WTC11 (cell line): ENCODE measurements at regions not wholly inside any gene's neighbourhood (a gene's known extent, or its start where the extent isn't known, plus 50 kb on each side); places are given as distances from the start of the nearest gene placed in this dataset.

ENCODE experiments used
- CBFB ChIP-seq: sonication (generic); formaldehyde crosslinking; IDR thresholded peaks from 2 replicates; pipeline ENCODE4 v1.8.1; 2022; ENCODE audit warnings: mild to moderate bottlenecking, low read depth, missing genetic modification reagents
- CDX4 ChIP-seq: fragments of 250-450 bp; sonication (Bioruptor Pico); IDR thresholded peaks from 2 replicates; pipeline ENCODE4 v1.9.0; 2021; ENCODE audit warnings: moderate library complexity, mild to moderate bottlenecking, inconsistent platforms, borderline replicate concordance
- CTCF ChIP-seq: fragments of 200-600 bp; IDR thresholded peaks from 2 replicates; pipeline ENCODE4 v1.8.0; 2022; ENCODE audit warnings: antibody characterized with exemption
- ETV6 ChIP-seq: sonication (generic); formaldehyde crosslinking; IDR thresholded peaks from 2 replicates; pipeline ENCODE4 v1.8.1; 2022; ENCODE audit warnings: mild to moderate bottlenecking, missing genetic modification reagents
- FOXJ3 ChIP-seq: sonication (generic); formaldehyde crosslinking; IDR thresholded peaks from 2 replicates; pipeline ENCODE4 v1.9.0; 2021; ENCODE audit warnings: missing genetic modification reagents, mild to moderate bottlenecking, borderline replicate concordance
- FOXP1 ChIP-seq: sonication (generic); formaldehyde crosslinking; IDR thresholded peaks from 2 replicates; pipeline ENCODE4 v1.8.0; 2022; ENCODE audit warnings: missing genetic modification reagents, mild to moderate bottlenecking, moderate library complexity, borderline replicate concordance
- MXD4 ChIP-seq: fragments of 250-450 bp; sonication (Bioruptor Pico); IDR thresholded peaks from 2 replicates; pipeline ENCODE4 v1.8.0; 2021; ENCODE audit warnings: mild to moderate bottlenecking, moderate library complexity, borderline replicate concordance
- RORB ChIP-seq: fragments of 250-450 bp; sonication (Bioruptor Pico); IDR thresholded peaks from 2 replicates; pipeline ENCODE4 v1.9.0; 2021; ENCODE audit warnings: mild to moderate bottlenecking
- SMAD3 ChIP-seq: sonication (generic); formaldehyde crosslinking; IDR thresholded peaks from 2 replicates; pipeline ENCODE4 v1.8.0; 2022; ENCODE audit warnings: missing genetic modification reagents, mild to moderate bottlenecking, borderline replicate concordance
- ZNF317 ChIP-seq: sonication (generic); formaldehyde crosslinking; IDR thresholded peaks from 2 replicates; pipeline ENCODE4 v1.8.1; 2023; ENCODE audit warnings: low read depth, mild to moderate bottlenecking, moderate library complexity, missing genetic modification reagents, borderline replicate concordance
- ZNF425 ChIP-seq: fragments of 250-450 bp; sonication (Bioruptor Pico); conservative IDR thresholded peaks from 2 replicates; pipeline ENCODE4 v1.9.0; 2021; ENCODE audit warnings: mild to moderate bottlenecking
- TF ChIP-seq, protein P1 (sequence below): sonication (generic); formaldehyde crosslinking; IDR thresholded peaks from 2 replicates; pipeline ENCODE4 v1.8.0; 2022; ENCODE audit warnings: mild to moderate bottlenecking, missing genetic modification reagents
- TF ChIP-seq, protein P2 (sequence below): sonication (generic); formaldehyde crosslinking; conservative IDR thresholded peaks from 2 replicates; pipeline ENCODE4 v1.8.1; 2023; ENCODE audit warnings: mild to moderate bottlenecking, low read depth, missing genetic modification reagents, moderate library complexity

DNA sequence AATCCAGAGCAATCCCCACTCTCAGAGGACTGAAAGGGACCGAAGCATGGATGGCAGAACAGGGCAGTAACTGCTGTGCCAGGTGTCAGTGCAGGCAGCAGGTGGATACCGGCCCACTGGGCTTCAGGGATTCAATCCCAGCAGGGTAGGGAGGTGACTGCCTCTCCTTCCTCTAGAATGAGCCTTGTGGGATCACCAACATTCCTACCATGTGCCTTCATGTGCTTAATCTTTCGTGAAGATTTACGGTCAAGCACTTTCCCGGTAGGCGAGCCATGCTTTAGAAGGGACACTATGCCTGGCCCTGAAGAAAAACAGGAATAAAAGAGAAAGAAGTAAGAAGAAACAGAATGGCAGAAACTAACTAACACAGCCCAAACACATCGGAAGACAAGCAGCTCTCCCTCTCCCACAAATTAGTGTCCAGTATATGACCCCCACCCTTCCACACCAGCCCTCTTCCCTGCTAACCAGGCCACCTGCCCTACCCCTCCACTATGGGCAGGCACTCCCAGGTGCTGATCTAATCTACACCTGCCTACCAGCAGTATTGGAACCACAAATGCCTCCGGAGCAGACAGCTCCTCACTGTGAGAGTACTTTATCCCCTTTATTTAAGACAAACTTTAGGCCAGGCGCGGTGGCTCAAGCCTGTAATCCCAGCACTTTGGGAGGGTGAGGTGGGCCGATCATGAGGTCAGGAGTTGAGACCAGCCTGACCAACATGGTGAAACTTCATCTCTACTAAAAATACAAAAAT lies 162.5 kb downstream of the NUFIP1 start:
- TF ChIP-seq, protein P1, sequence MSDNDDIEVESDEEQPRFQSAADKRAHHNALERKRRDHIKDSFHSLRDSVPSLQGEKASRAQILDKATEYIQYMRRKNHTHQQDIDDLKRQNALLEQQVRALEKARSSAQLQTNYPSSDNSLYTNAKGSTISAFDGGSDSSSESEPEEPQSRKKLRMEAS (CRISPR knock-in tag): no peak
- TF ChIP-seq CTCF (no peak), CDX4 (no peak), RORB (CRISPR knock-in tag) (no peak), CBFB (CRISPR knock-in tag) (no peak), ZNF425 (CRISPR knock-in tag) (no peak), MXD4 (CRISPR knock-in tag) (no peak), FOXP1 (CRISPR knock-in tag) (no peak), ETV6 (no peak), SMAD3 (CRISPR knock-in tag) (no peak), FOXJ3 (CRISPR knock-in tag) (no peak), ZNF317 (no peak)
- TF ChIP-seq, protein P2, sequence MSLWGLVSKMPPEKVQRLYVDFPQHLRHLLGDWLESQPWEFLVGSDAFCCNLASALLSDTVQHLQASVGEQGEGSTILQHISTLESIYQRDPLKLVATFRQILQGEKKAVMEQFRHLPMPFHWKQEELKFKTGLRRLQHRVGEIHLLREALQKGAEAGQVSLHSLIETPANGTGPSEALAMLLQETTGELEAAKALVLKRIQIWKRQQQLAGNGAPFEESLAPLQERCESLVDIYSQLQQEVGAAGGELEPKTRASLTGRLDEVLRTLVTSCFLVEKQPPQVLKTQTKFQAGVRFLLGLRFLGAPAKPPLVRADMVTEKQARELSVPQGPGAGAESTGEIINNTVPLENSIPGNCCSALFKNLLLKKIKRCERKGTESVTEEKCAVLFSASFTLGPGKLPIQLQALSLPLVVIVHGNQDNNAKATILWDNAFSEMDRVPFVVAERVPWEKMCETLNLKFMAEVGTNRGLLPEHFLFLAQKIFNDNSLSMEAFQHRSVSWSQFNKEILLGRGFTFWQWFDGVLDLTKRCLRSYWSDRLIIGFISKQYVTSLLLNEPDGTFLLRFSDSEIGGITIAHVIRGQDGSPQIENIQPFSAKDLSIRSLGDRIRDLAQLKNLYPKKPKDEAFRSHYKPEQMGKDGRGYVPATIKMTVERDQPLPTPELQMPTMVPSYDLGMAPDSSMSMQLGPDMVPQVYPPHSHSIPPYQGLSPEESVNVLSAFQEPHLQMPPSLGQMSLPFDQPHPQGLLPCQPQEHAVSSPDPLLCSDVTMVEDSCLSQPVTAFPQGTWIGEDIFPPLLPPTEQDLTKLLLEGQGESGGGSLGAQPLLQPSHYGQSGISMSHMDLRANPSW (CRISPR knock-in tag): no peak
